SK-N-SH (cell line): ENCODE measurements at regions not wholly inside any gene's neighbourhood (a gene's known extent, or its start where the extent isn't known, plus 50 kb on each side); places are given as distances from the start of the nearest gene placed in this dataset.

Experiments used
- CTCF ChIA-PET: fragments of 300-600, 350-600 bp; formaldehyde crosslinking; extraction: SDS; loops from one replicate; lab custom pipeline; 2021; lab: Yijun Ruan, JAX
- POLR2A ChIA-PET: fragments of 350-600 bp; sonication (Branson Sonifier 250); formaldehyde crosslinking; extraction: SDS; loops from one replicate; lab custom pipeline; 2020; ENCODE audit warnings: antibody characterized with exemption, inconsistent platforms; lab: Yijun Ruan, JAX
- DNase-seq: peaks from one replicate; pipeline ENCODE4 v3.0.0; 2012
- H2AFZ ChIP-seq: fragments of 200-600 bp; sonication (generic); 2 replicates; pipeline ENCODE4 v1.8.1; 2016; ENCODE audit warnings: antibody characterized with exemption, mild to moderate bottlenecking, low read depth
- H3F3A ChIP-seq: fragments of 200-600 bp; sonication (generic); replicated peaks from 2 replicates; pipeline ENCODE3; 2016; ENCODE audit warnings: antibody characterized with exemption, mild to moderate bottlenecking; ENCODE audit not compliant: insufficient read depth
- H3K27ac ChIP-seq, 2 experiments: fragments of 200-500 bp in 1 of 2; fragments of 200-600 bp in 1 of 2; sonication (Bioruptor generic) in 1 of 2; sonication (generic), shearing (Covaris generic) in 1 of 2; 2 replicates each; pipeline versions ENCODE4 v1.5.1 to v1.6.1; 2014 to 2016; ENCODE audit warnings: low read depth in 2 of 2, inconsistent platforms in 1 of 2, low read length in 1 of 2, mild to moderate bottlenecking in 1 of 2, mixed read lengths in 1 of 2
- H3K27me3 ChIP-seq: fragments of 200-600 bp; sonication (generic), shearing (Covaris generic); 2 replicates; pipeline ENCODE4 v1.6.1; 2016; ENCODE audit warnings: mixed run types; ENCODE audit not compliant: insufficient read depth
- H3K36me3 ChIP-seq, 2 experiments: fragments of 200-500 bp in 1 of 2; fragments of 200-600 bp in 1 of 2; sonication (Bioruptor generic) in 1 of 2; sonication (generic) in 1 of 2; replicated peaks in 1 of 2; 2 replicates each; pipeline versions ENCODE3 to v1.5.1; 2014 to 2016; ENCODE audit warnings: low read length in 1 of 2, mild to moderate bottlenecking in 1 of 2; ENCODE audit not compliant: insufficient read depth in 2 of 2, control insufficient read depth in 1 of 2
- H3K4me1 ChIP-seq, 2 experiments: fragments of 200-500 bp in 1 of 2; fragments of 200-600 bp in 1 of 2; sonication (Bioruptor generic) in 1 of 2; sonication (generic), shearing (Covaris generic) in 1 of 2; 2 replicates each; pipeline versions ENCODE4 v1.5.1 to v1.6.1; 2014 to 2016; ENCODE audit warnings: low read depth in 1 of 2, low read length in 1 of 2, mixed run types in 1 of 2; ENCODE audit not compliant: insufficient read depth in 2 of 2, control insufficient read depth in 1 of 2
- H3K4me2 ChIP-seq: fragments of 200-600 bp; sonication (generic), shearing (Covaris generic); 2 replicates; pipeline ENCODE4 v1.6.1; 2017; ENCODE audit warnings: mixed run types
- H3K4me3 ChIP-seq, 2 experiments: fragments of 200-500 bp in 1 of 2; fragments of 200-600 bp in 1 of 2; sonication (Bioruptor generic) in 1 of 2; sonication (generic), shearing (Covaris generic) in 1 of 2; 2 replicates each; pipeline versions ENCODE4 v1.5.1 to v1.8.1; 2014 to 2016; ENCODE audit warnings: low read depth in 2 of 2, inconsistent platforms in 1 of 2, low read length in 1 of 2, mild to moderate bottlenecking in 1 of 2, mixed read lengths in 1 of 2, moderate library complexity in 1 of 2
- H3K79me2 ChIP-seq: fragments of 200-600 bp; sonication (generic); 2 replicates; pipeline ENCODE4 v1.8.1; 2017; ENCODE audit warnings: mild to moderate bottlenecking; ENCODE audit not compliant: insufficient read depth
- H3K9ac ChIP-seq: fragments of 200-600 bp; sonication (generic); 2 replicates; pipeline ENCODE4 v1.6.1; 2017; ENCODE audit warnings: mixed run types
- H3K9me2 ChIP-seq: fragments of 200-600 bp; sonication (generic); 2 replicates; pipeline ENCODE4 v1.6.1; 2017; ENCODE audit warnings: mixed run types
- H3K9me3 ChIP-seq: fragments of 200-600 bp; sonication (generic); 2 replicates; pipeline ENCODE4 v1.6.1; 2017; ENCODE audit warnings: mixed run types, mild to moderate bottlenecking, moderate library complexity
- H4K20me1 ChIP-seq: fragments of 200-600 bp; sonication (generic); 2 replicates; pipeline ENCODE4 v1.6.1; 2017; ENCODE audit warnings: mild to moderate bottlenecking, mixed run types; ENCODE audit not compliant: insufficient read depth
- CHD2 ChIP-seq: fragments of 150-350 bp; IDR thresholded peaks from 2 replicates; pipeline ENCODE4 v1.6.1; 2018; ENCODE audit warnings: low read length; ENCODE audit not compliant: partially characterized antibody
- FOXM1 ChIP-seq: IDR thresholded peaks from 2 replicates; pipeline ENCODE4 v1.4.0; 2012; ENCODE audit warnings: low read depth, mild to moderate bottlenecking
- JUND ChIP-seq: IDR thresholded peaks from 2 replicates; pipeline ENCODE4 v1.4.0; 2012
- MAX ChIP-seq: IDR thresholded peaks from 2 replicates; pipeline ENCODE4 v1.4.0; 2012; ENCODE audit warnings: low read depth
- MEF2A ChIP-seq: IDR thresholded peaks from 2 replicates; pipeline ENCODE4 v1.4.0; 2012; ENCODE audit warnings: low read depth, borderline replicate concordance
- MXI1 ChIP-seq: IDR thresholded peaks from 2 replicates; pipeline ENCODE4 v1.6.1; 2012; ENCODE audit warnings: mild to moderate bottlenecking, low read depth, low read length, improper control_type of control experiment
- NRF1 ChIP-seq: IDR thresholded peaks from 2 replicates; pipeline ENCODE4 v1.6.1; 2012; ENCODE audit warnings: low read depth, mild to moderate bottlenecking, low read length
- RXRA ChIP-seq: IDR thresholded peaks from 2 replicates; pipeline ENCODE4 v1.4.0; 2012; ENCODE audit warnings: low read depth, mild to moderate bottlenecking, borderline replicate concordance
- SMC3 ChIP-seq: IDR thresholded peaks from 2 replicates; pipeline ENCODE4 v1.6.1; 2012; ENCODE audit warnings: low read depth, low read length, improper control_type of control experiment
- TEAD4 ChIP-seq: IDR thresholded peaks from 2 replicates; pipeline ENCODE4 v1.4.0; 2012; ENCODE audit warnings: mild to moderate bottlenecking, borderline replicate concordance; ENCODE audit not compliant: insufficient read depth
- USF1 ChIP-seq: IDR thresholded peaks from 2 replicates; pipeline ENCODE4 v1.4.0; 2012; ENCODE audit warnings: low read depth, borderline replicate concordance
- WGBS: methylation state at CpG from one replicate; pipeline ENCODE4 v1.1.6; 2017; ENCODE audit warnings: low lambda C conversion rate; 5-methylcytosine and 5-hydroxymethylcytosine counted together
- TF ChIP-seq, protein P1 (sequence below): fragments of 200-600 bp; sonication (generic); IDR thresholded peaks from 2 replicates; pipeline ENCODE4 v1.6.1; 2017; ENCODE audit warnings: antibody characterized with exemption, mild to moderate bottlenecking, moderate library complexity
- TF ChIP-seq, protein P2 (sequence below): fragments of 150-350 bp; IDR thresholded peaks from 2 replicates; pipeline ENCODE4 v1.6.1; 2016; ENCODE audit warnings: mild to moderate bottlenecking, low read depth, low read length

GRCh38 chr18:35826477-35826876 lies 146.0 kb upstream of the RMP24 start:
- WGBS, result no CpG with 5 or more reads among the region's 1 CpG
- TF ChIP-seq RXRA (no peak), MXI1 (no peak)
- H3K4me3 ChIP-seq, result no peak overlapping the region
- ChIA-PET POLR2A (no interaction called here), CTCF (interaction anchor here (1.2 kb wide), 1 partner anchor 123 kb away, joined by 3 read pairs; no protein-coding TSS in a partner anchor)
- H3F3A ChIP-seq, result no peaks in the 10 kb centered on the region
- H4K20me1 ChIP-seq, result no peaks in the 10 kb centered on the region
- no peak overlapping the region for H3K9ac ChIP-seq
- no peaks in the 10 kb centered on the region for H3K27me3 ChIP-seq
- H3K27ac ChIP-seq, result no peak overlapping the region
- H3K79me2 ChIP-seq, result no peaks in the 10 kb centered on the region
- H3K9me2 ChIP-seq, result no peaks in the 10 kb centered on the region
- no peaks in the 10 kb centered on the region for H3K4me1 ChIP-seq
- H3K4me2 ChIP-seq, result no peak overlapping the region
- no peaks in the 10 kb centered on the region for H3K9me3 ChIP-seq
- no peak for DNase-seq
- no peak overlapping the region for H2AFZ ChIP-seq
- H3K36me3 ChIP-seq, result no peaks in the 10 kb centered on the region

- TF ChIP-seq USF1 (no peak), CHD2 (no peak), JUND (no peak), NRF1 (no peak)
- TF ChIP-seq, protein P1, sequence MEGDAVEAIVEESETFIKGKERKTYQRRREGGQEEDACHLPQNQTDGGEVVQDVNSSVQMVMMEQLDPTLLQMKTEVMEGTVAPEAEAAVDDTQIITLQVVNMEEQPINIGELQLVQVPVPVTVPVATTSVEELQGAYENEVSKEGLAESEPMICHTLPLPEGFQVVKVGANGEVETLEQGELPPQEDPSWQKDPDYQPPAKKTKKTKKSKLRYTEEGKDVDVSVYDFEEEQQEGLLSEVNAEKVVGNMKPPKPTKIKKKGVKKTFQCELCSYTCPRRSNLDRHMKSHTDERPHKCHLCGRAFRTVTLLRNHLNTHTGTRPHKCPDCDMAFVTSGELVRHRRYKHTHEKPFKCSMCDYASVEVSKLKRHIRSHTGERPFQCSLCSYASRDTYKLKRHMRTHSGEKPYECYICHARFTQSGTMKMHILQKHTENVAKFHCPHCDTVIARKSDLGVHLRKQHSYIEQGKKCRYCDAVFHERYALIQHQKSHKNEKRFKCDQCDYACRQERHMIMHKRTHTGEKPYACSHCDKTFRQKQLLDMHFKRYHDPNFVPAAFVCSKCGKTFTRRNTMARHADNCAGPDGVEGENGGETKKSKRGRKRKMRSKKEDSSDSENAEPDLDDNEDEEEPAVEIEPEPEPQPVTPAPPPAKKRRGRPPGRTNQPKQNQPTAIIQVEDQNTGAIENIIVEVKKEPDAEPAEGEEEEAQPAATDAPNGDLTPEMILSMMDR, result no peak
- H3K9ac ChIP-seq, result no peak overlapping the region
- no peaks in the 10 kb centered on the region for H3F3A ChIP-seq
- no peak overlapping the region for H2AFZ ChIP-seq
- H3K36me3 ChIP-seq, result no peaks in the 10 kb centered on the region
- H3K9me3 ChIP-seq, result no peaks in the 10 kb centered on the region
- no peaks in the 10 kb centered on the region; the same call in 1 of the 2 replicates for H3K27me3 ChIP-seq
- no peaks in the 10 kb centered on the region for H3K9me2 ChIP-seq
- ChIA-PET CTCF (interaction anchor here (0.9 kb wide), 1 partner anchor 123 kb away, joined by 3 read pairs; no protein-coding TSS in a partner anchor), POLR2A (no interaction called here)
- no peaks in the 10 kb centered on the region for H3K4me1 ChIP-seq
- no peaks in the 10 kb centered on the region for H4K20me1 ChIP-seq
- H3K27ac ChIP-seq, result no peak overlapping the region
- no peak for DNase-seq
- H3K4me3 ChIP-seq, result no peak overlapping the region
- no peak overlapping the region for H3K4me2 ChIP-seq
- H3K79me2 ChIP-seq, result no peaks in the 10 kb centered on the region
Observed at GRCh38 chr18:35827275-35827902, 145.1 kb upstream of the RMP24 start.

- Histone ChIP-seq H2AFZ (no peak overlapping the region), H3K9me3 (no peaks in the 10 kb centered on the region), H3K36me3 (no peaks in the 10 kb centered on the region), H3F3A (no peaks in the 10 kb centered on the region), H3K9ac (no peak overlapping the region), H3K27me3 (no peaks in the 10 kb centered on the region; the same call in 1 of the 2 replicates), H4K20me1 (no peaks in the 10 kb centered on the region), H3K4me2 (no peak overlapping the region), H3K4me3 (no peak overlapping the region), H3K9me2 (no peaks in the 10 kb centered on the region), H3K27ac (no peak overlapping the region), H3K4me1 (no peaks in the 10 kb centered on the region), H3K79me2 (no peaks in the 10 kb centered on the region)
- CTCF ChIA-PET, result interaction anchor here (0.9 kb wide), 1 partner anchor 122 kb away, joined by 3 read pairs; no protein-coding TSS in a partner anchor
- 76% methylated on average over 2 of the region's 2 CpGs for WGBS
- POLR2A ChIA-PET, result no interaction called here
- DNase-seq, result no peak
- TF ChIP-seq MAX (no peak), FOXM1 (no peak), TEAD4 (no peak), SMC3 (no peak), RXRA (no peak), MEF2A (no peak)
- TF ChIP-seq, protein P2, sequence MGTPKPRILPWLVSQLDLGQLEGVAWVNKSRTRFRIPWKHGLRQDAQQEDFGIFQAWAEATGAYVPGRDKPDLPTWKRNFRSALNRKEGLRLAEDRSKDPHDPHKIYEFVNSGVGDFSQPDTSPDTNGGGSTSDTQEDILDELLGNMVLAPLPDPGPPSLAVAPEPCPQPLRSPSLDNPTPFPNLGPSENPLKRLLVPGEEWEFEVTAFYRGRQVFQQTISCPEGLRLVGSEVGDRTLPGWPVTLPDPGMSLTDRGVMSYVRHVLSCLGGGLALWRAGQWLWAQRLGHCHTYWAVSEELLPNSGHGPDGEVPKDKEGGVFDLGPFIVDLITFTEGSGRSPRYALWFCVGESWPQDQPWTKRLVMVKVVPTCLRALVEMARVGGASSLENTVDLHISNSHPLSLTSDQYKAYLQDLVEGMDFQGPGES, result no peak
- TF ChIP-seq, protein P1, result no peak
Observed at GRCh38 chr18:35827903-35828275, 144.6 kb upstream of the RMP24 start.
